Chondrocyte (in vitro differentiated cells): ENCODE measurements at regions not wholly inside any gene's neighbourhood (a gene's known extent, or its start where the extent isn't known, plus 50 kb on each side); places are given as distances from the start of the nearest gene placed in this dataset.
A peak's percentile ranks its signal among the peaks of the same experiment; 100 is the strongest.
"Not testable (repeated sequence)": the region's sequence is repeated elsewhere in the genome, so short reads cannot be mapped to it uniquely, and the experiment has no call there.

Source experiments
- DNase-seq: peaks from one replicate; pipeline ENCODE4 v3.0.0; 2021; ENCODE audit warnings: mixed read lengths, low spot score
- H3K27ac Mint-ChIP-seq: one replicate; pipeline ENCODE4 v1.8.0; 2021; ENCODE audit warnings: mild to moderate bottlenecking, moderate library complexity, mixed read lengths; ENCODE audit not compliant: unreplicated experiment
- H3K27me3 Mint-ChIP-seq: 2 replicates; pipeline ENCODE4 v1.8.0; 2021; ENCODE audit warnings: low read depth, mixed read lengths
- H3K36me3 Mint-ChIP-seq: 2 replicates; pipeline ENCODE4 v1.8.0; 2021; ENCODE audit warnings: low read depth, mixed read lengths
- H3K4me1 Mint-ChIP-seq: 2 replicates; pipeline ENCODE4 v1.8.0; 2021; ENCODE audit warnings: low read depth, mild to moderate bottlenecking, mixed read lengths
- H3K4me3 Mint-ChIP-seq: one replicate; pipeline ENCODE4 v1.8.0; 2021; ENCODE audit warnings: mild to moderate bottlenecking, moderate library complexity, mixed read lengths; ENCODE audit not compliant: unreplicated experiment
- H3K9me3 Mint-ChIP-seq: 2 replicates; pipeline ENCODE4 v1.8.0; 2021; ENCODE audit warnings: low read depth, mixed read lengths
- TF ChIP-seq, protein P1 (sequence below): fragments of 200-600 bp; sonication (generic); IDR thresholded peaks from 2 replicates; pipeline ENCODE4 v1.5.0; 2021; ENCODE audit warnings: antibody characterized with exemption, mild to moderate bottlenecking, moderate library complexity

DNA sequence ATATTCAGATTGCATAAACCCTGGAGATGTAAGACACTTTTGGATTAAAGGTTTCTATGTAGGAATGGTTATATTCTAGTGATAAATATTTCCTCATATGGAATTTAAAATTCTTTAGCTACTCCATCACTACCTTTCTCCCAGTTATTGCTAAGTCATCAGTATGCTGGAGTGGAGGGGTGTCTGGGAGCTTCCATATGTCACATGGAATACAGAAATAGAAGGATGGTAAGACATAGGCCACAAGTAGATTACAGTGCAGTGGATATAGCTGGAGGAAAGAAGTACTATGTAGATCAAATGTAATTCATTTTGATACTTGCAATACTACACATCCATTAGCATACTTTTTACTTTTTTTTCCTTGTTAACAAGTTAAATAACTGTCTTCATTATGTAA lies 428.4 kb downstream of the ARL4A start:
- Mint-ChIP-seq H3K9me3 (peaks cover 3% of the 10 kb centered on the region), H3K27me3 (no peaks in the 10 kb centered on the region), H3K36me3 (no peaks in the 10 kb centered on the region), H3K4me1 (peaks cover 19% of the 10 kb centered on the region), H3K27ac (no peak overlapping the region), H3K4me3 (no peak overlapping the region)
- DNase-seq, result no peak
- TF ChIP-seq, protein P1, sequence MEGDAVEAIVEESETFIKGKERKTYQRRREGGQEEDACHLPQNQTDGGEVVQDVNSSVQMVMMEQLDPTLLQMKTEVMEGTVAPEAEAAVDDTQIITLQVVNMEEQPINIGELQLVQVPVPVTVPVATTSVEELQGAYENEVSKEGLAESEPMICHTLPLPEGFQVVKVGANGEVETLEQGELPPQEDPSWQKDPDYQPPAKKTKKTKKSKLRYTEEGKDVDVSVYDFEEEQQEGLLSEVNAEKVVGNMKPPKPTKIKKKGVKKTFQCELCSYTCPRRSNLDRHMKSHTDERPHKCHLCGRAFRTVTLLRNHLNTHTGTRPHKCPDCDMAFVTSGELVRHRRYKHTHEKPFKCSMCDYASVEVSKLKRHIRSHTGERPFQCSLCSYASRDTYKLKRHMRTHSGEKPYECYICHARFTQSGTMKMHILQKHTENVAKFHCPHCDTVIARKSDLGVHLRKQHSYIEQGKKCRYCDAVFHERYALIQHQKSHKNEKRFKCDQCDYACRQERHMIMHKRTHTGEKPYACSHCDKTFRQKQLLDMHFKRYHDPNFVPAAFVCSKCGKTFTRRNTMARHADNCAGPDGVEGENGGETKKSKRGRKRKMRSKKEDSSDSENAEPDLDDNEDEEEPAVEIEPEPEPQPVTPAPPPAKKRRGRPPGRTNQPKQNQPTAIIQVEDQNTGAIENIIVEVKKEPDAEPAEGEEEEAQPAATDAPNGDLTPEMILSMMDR, result no peak

DNA sequence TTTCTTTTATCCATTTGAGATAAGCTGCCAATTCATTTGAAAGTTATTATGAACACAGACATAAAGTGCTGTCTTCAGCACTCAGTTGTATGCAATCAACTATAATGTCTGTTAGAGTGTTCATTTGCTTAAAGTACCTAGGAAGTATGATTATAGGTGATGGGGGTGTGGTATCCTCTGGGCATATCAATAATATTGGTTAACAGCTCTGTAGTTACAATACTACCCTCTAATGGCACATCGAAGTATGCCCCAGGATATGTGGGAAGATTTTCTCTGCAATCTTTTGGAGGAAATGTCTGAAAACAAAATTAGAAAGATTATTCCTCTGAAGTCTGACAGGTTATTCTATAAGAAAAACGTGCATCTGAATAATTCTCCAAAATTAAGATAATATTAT lies 429.7 kb downstream of the ARL4A start:
- H3K9me3 Mint-ChIP-seq, result peaks cover 10% of the 10 kb centered on the region
- H3K4me1 Mint-ChIP-seq, result peaks cover 19% of the 10 kb centered on the region
- no peaks in the 10 kb centered on the region for H3K27me3 Mint-ChIP-seq
- TF ChIP-seq, protein P1, result peak; percentile 79
- DNase-seq, result no peak
- H3K36me3 Mint-ChIP-seq, result peaks cover 2% of the 10 kb centered on the region
- no peak overlapping the region for H3K4me3 Mint-ChIP-seq
- H3K27ac Mint-ChIP-seq, result no peak overlapping the region

DNA sequence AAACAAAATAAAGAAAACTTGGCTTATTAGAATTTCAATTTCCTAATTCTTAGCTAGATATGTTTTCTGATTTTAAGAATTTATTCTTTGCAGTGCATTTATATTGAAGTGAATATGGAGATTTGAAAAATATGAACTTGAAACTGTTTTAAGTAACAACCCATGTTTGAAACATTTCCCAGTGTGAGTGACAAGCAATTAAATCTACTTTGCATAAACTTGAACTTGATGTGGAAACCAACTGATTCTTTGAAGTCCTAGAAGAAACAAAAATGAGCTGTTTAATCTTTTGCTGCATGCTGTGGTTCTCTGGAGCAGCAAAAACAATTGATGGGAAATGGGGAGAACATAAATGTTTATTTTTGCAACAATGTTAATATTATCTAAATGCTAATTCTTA lies 430.2 kb downstream of the ARL4A start:
- Mint-ChIP-seq H3K4me1 (peaks cover 19% of the 10 kb centered on the region), H3K27ac (no peak overlapping the region), H3K4me3 (no peak overlapping the region), H3K9me3 (peaks cover 13% of the 10 kb centered on the region), H3K27me3 (no peaks in the 10 kb centered on the region), H3K36me3 (peaks cover 2% of the 10 kb centered on the region)
- TF ChIP-seq, protein P1, result no peak
- no peak for DNase-seq

DNA sequence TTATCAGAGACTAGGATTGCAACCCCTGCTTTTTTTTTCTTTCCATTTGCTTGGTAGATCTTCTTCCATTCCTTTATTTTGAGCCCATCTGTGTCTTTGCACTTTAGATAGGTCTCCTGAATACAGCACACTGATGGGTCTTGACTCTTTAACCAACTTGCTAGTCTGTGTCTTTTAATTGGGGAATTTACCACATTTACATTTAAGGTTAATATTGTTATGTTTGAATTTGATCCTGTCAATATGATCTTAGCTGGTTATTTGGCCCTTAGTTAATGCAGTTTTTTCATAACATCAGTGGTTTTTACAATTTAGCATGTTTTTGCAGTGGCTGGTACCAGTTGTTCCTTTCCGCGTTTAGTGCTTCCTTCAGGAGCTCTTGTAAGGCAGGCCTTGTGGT lies 437.2 kb downstream of the ARL4A start:
- not testable (repeated sequence) for H3K4me3 Mint-ChIP-seq, H3K27ac Mint-ChIP-seq, H3K36me3 Mint-ChIP-seq, DNase-seq, H3K4me1 Mint-ChIP-seq, H3K27me3 Mint-ChIP-seq
- H3K9me3 Mint-ChIP-seq, result peaks cover 37% of the 10 kb centered on the region

DNA sequence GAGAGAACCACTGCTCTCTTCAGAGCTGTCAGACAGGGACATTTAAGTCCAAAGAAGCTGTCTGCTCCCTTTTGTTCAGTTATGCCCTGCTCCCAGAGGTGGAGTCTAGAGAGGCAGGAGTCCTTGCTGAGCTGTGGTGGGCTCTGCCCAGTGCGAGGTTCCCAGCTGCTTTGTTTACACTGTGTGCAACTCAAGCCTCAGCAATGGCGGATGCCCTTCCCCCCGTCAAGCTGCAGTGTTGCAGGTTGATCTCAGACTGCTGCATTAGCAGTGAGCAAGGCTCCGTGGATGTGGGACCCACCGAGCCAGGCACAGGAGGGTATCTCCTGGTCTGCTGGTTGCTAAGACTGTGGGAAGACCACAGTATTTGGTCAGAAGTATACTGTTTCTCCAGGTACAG lies 438.9 kb downstream of the ARL4A start:
- peaks cover 36% of the 10 kb centered on the region for H3K9me3 Mint-ChIP-seq
- H3K4me3 Mint-ChIP-seq, result no peak overlapping the region
- peaks cover 7% of the 10 kb centered on the region for H3K36me3 Mint-ChIP-seq
- no peak overlapping the region for H3K27ac Mint-ChIP-seq
- no peak for DNase-seq
- no peaks in the 10 kb centered on the region for H3K4me1 Mint-ChIP-seq
- TF ChIP-seq, protein P1, result no peak
- H3K27me3 Mint-ChIP-seq, result no peaks in the 10 kb centered on the region

DNA sequence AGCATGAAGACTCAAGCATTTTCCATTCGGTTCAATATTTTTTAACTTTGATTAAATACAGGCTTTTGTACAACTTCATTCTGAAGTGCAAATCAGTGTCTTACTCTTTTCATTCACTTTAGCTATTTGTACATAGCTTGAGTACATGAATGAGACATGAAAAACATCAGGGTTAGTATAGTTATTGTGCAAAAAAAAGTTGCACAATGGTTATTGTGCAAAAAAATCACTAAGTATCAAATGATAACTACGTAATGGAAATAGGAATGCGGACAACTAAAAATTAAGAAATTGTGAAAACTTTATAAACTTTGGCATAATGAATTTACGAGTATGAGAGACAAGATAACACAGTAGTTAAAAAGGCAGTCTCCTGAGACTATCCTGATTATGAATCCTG lies 442.9 kb downstream of the ARL4A start:
- Mint-ChIP-seq H3K36me3 (no peaks in the 10 kb centered on the region), H3K9me3 (peaks cover 4% of the 10 kb centered on the region), H3K27me3 (no peaks in the 10 kb centered on the region), H3K4me1 (no peaks in the 10 kb centered on the region), H3K4me3 (no peak overlapping the region), H3K27ac (no peak overlapping the region)
- TF ChIP-seq, protein P1, result no peak
- no peak for DNase-seq

DNA sequence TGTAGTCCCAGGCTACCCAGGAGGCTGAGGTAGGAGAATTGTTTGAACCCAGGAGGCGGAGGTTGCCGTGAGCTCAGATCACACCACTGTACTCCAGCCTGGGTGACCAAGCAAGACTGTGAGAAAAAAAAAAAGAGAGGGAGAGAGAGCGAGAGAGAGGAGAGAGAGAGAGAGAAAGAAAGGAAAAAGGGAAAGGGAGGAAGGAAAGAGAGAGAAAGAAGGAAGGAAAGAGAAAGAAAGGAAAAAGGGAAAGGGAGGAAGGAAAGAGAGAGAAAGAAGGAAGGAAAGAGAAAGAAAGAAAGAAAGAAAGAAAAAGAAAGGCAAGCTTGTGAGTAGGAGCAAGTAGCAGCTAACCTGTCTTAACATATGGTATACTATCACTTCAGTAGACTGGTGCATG lies 443.5 kb downstream of the ARL4A start:
- not testable (repeated sequence) for H3K27me3 Mint-ChIP-seq, H3K9me3 Mint-ChIP-seq, H3K36me3 Mint-ChIP-seq, DNase-seq, H3K4me1 Mint-ChIP-seq, H3K4me3 Mint-ChIP-seq, H3K27ac Mint-ChIP-seq
